ENCODE measurements at regions not wholly inside any gene's neighbourhood (a gene's known extent, or its start where the extent isn't known, plus 50 kb on each side); places are given as distances from the start of the nearest gene placed in this dataset.
"Not testable (repeated sequence)": the region's sequence is repeated elsewhere in the genome, so short reads cannot be mapped to it uniquely, and the experiment has no call there.

GRCh38 chr16:63462316-63462715, 1426.1 kb upstream of the CDH8 start:
- ATAC-seq (ENCODE audit: low read depth) (no peak), DNase-seq (no peak)
- Mint-ChIP-seq H3K27ac (no peak overlapping the region), H3K4me1 (no peaks in the 10 kb centered on the region), H3K9me3 (peaks cover 6% of the 10 kb centered on the region), H3K36me3 (no peaks in the 10 kb centered on the region), H3K4me3 (no peak overlapping the region), H3K27me3 (no peaks in the 10 kb centered on the region)
- POLR2A ChIA-PET: no interaction called here

GRCh38 chr16:63461248-63461841, 1425.1 kb upstream of the CDH8 start:
- no peaks in the 10 kb centered on the region for H3K36me3 Mint-ChIP-seq
- no peak overlapping the region for H3K27ac Mint-ChIP-seq
- peaks cover 6% of the 10 kb centered on the region for H3K9me3 Mint-ChIP-seq
- POLR2A ChIA-PET: no interaction called here
- no peaks in the 10 kb centered on the region for H3K4me1 Mint-ChIP-seq
- H3K27me3 Mint-ChIP-seq: no peaks in the 10 kb centered on the region
- no peak for DNase-seq
- ATAC-seq (ENCODE audit: low read depth): no peak
- no peak overlapping the region for H3K4me3 Mint-ChIP-seq

- Mint-ChIP-seq H3K9me3 (peaks cover 4% of the 10 kb centered on the region), H3K36me3 (no peaks in the 10 kb centered on the region), H3K4me3 (no peak overlapping the region), H3K27me3 (no peaks in the 10 kb centered on the region), H3K27ac (no peak overlapping the region), H3K4me1 (no peaks in the 10 kb centered on the region)
- POLR2A ChIA-PET: no interaction called here
- DNase-seq (no peak), ATAC-seq (ENCODE audit: low read depth) (no peak)
These were observed 1422.6 kb upstream of the CDH8 start for GRCh38 chr16:63458846-63459245.

- no peaks in the 10 kb centered on the region for H3K4me1 Mint-ChIP-seq
- ATAC-seq (ENCODE audit: low read depth): no peak
- no peaks in the 10 kb centered on the region for H3K27me3 Mint-ChIP-seq
- POLR2A ChIA-PET: no interaction called here
- no peak overlapping the region for H3K4me3 Mint-ChIP-seq
- H3K9me3 Mint-ChIP-seq: peaks cover 4% of the 10 kb centered on the region
- no peak overlapping the region for H3K27ac Mint-ChIP-seq
- no peaks in the 10 kb centered on the region for H3K36me3 Mint-ChIP-seq
- no peak for DNase-seq
These were observed 1421.6 kb upstream of the CDH8 start for GRCh38 chr16:63457869-63458268.

- DNase-seq (no peak), ATAC-seq (ENCODE audit: low read depth) (no peak)
- Mint-ChIP-seq H3K4me3 (no peak overlapping the region), H3K9me3 (peaks cover 3% of the 10 kb centered on the region), H3K36me3 (no peaks in the 10 kb centered on the region), H3K27me3 (no peaks in the 10 kb centered on the region), H3K27ac (no peak overlapping the region), H3K4me1 (no peaks in the 10 kb centered on the region)
- POLR2A ChIA-PET: no interaction called here
These were observed 1417.0 kb upstream of the CDH8 start for GRCh38 chr16:63453261-63453660.

GRCh38 chr16:63447121-63447520, 1410.9 kb upstream of the CDH8 start:
- no peak overlapping the region for H3K4me3 Mint-ChIP-seq
- no peak for DNase-seq
- peaks cover 7% of the 10 kb centered on the region for H3K9me3 Mint-ChIP-seq
- H3K27ac Mint-ChIP-seq: no peak overlapping the region
- H3K36me3 Mint-ChIP-seq: no peaks in the 10 kb centered on the region
- no peak for ATAC-seq (ENCODE audit: low read depth)
- POLR2A ChIA-PET: no interaction called here
- no peaks in the 10 kb centered on the region for H3K4me1 Mint-ChIP-seq
- H3K27me3 Mint-ChIP-seq: no peaks in the 10 kb centered on the region

- Mint-ChIP-seq H3K9me3 (peaks cover 8% of the 10 kb centered on the region), H3K27ac (no peak overlapping the region), H3K27me3 (no peaks in the 10 kb centered on the region), H3K4me3 (no peak overlapping the region), H3K4me1 (no peaks in the 10 kb centered on the region), H3K36me3 (no peaks in the 10 kb centered on the region)
- DNase-seq: no peak
- POLR2A ChIA-PET: no interaction called here
- ATAC-seq (ENCODE audit: low read depth): no peak
These were observed 1406.0 kb upstream of the CDH8 start for GRCh38 chr16:63442246-63442645.

GRCh38 chr16:63426275-63426870, 1390.1 kb upstream of the CDH8 start:
- H3K9me3 Mint-ChIP-seq: peaks cover 3% of the 10 kb centered on the region
- no peaks in the 10 kb centered on the region for H3K4me1 Mint-ChIP-seq
- H3K36me3 Mint-ChIP-seq: no peaks in the 10 kb centered on the region
- ATAC-seq (ENCODE audit: low read depth) (no peak), DNase-seq (no peak)
- no peaks in the 10 kb centered on the region for H3K27me3 Mint-ChIP-seq
- H3K27ac Mint-ChIP-seq: no peak overlapping the region
- POLR2A ChIA-PET: no interaction called here
- no peak overlapping the region for H3K4me3 Mint-ChIP-seq

GRCh38 chr16:63422715-63423114, 1386.5 kb upstream of the CDH8 start:
- H3K27me3 Mint-ChIP-seq: no peaks in the 10 kb centered on the region
- no peak for DNase-seq
- no peak overlapping the region for H3K27ac Mint-ChIP-seq
- no peak overlapping the region for H3K4me3 Mint-ChIP-seq
- H3K4me1 Mint-ChIP-seq: no peaks in the 10 kb centered on the region
- POLR2A ChIA-PET: no interaction called here
- no peak for ATAC-seq (ENCODE audit: low read depth)
- peaks cover 4% of the 10 kb centered on the region for H3K9me3 Mint-ChIP-seq
- H3K36me3 Mint-ChIP-seq: no peaks in the 10 kb centered on the region

GRCh38 chr16:63416712-63417111, 1380.5 kb upstream of the CDH8 start:
- no peak overlapping the region for H3K27ac Mint-ChIP-seq
- no peaks in the 10 kb centered on the region for H3K27me3 Mint-ChIP-seq
- no peak overlapping the region for H3K4me3 Mint-ChIP-seq
- DNase-seq (no peak), ATAC-seq (ENCODE audit: low read depth) (no peak)
- no peaks in the 10 kb centered on the region for H3K36me3 Mint-ChIP-seq
- POLR2A ChIA-PET: no interaction called here
- H3K4me1 Mint-ChIP-seq: no peaks in the 10 kb centered on the region
- peaks cover 8% of the 10 kb centered on the region for H3K9me3 Mint-ChIP-seq

GRCh38 chr16:63415014-63415413, 1378.8 kb upstream of the CDH8 start:
- peaks cover 8% of the 10 kb centered on the region for H3K9me3 Mint-ChIP-seq
- H3K27ac Mint-ChIP-seq: no peak overlapping the region
- H3K4me1 Mint-ChIP-seq: no peaks in the 10 kb centered on the region
- H3K36me3 Mint-ChIP-seq: no peaks in the 10 kb centered on the region
- no peak overlapping the region for H3K4me3 Mint-ChIP-seq
- DNase-seq (no peak), ATAC-seq (ENCODE audit: low read depth) (no peak)
- H3K27me3 Mint-ChIP-seq: no peaks in the 10 kb centered on the region
- POLR2A ChIA-PET: no interaction called here

- Mint-ChIP-seq H3K36me3 (no peaks in the 10 kb centered on the region), H3K27me3 (no peaks in the 10 kb centered on the region), H3K4me1 (no peaks in the 10 kb centered on the region), H3K27ac (no peak overlapping the region), H3K9me3 (peaks cover 7% of the 10 kb centered on the region), H3K4me3 (no peak overlapping the region)
- ATAC-seq (ENCODE audit: low read depth) (no peak), DNase-seq (no peak)
- POLR2A ChIA-PET: no interaction called here
These were observed 1374.4 kb upstream of the CDH8 start for GRCh38 chr16:63410594-63410993.

GRCh38 chr16:63403792-63404191, 1367.6 kb upstream of the CDH8 start:
- no peak overlapping the region for H3K4me3 Mint-ChIP-seq
- H3K9me3 Mint-ChIP-seq: peaks cover 9% of the 10 kb centered on the region
- POLR2A ChIA-PET: no interaction called here
- no peaks in the 10 kb centered on the region for H3K4me1 Mint-ChIP-seq
- H3K36me3 Mint-ChIP-seq: no peaks in the 10 kb centered on the region
- no peaks in the 10 kb centered on the region for H3K27me3 Mint-ChIP-seq
- ATAC-seq (ENCODE audit: low read depth) (no peak), DNase-seq (no peak)
- no peak overlapping the region for H3K27ac Mint-ChIP-seq

GRCh38 chr16:63388277-63388676, 1352.0 kb upstream of the CDH8 start:
- POLR2A ChIA-PET; H3K4me3 Mint-ChIP-seq; H3K9me3 Mint-ChIP-seq; H3K27me3 Mint-ChIP-seq; H3K27ac Mint-ChIP-seq; ATAC-seq (ENCODE audit: low read depth); H3K36me3 Mint-ChIP-seq; DNase-seq; H3K4me1 Mint-ChIP-seq: not testable (repeated sequence)
